Gastrocnemius medialis (tissue), 4 donors: ENCODE measurements at regions not wholly inside any gene's neighbourhood (a gene's known extent, or its start where the extent isn't known, plus 50 kb on each side); places are given as distances from the start of the nearest gene placed in this dataset.

Experiments
- ATAC-seq, 2 donors: fragments of 150-250 bp; one replicate each; pipeline ENCODE4 v1.9.1; 2016
- DNase-seq, 2 donors: peaks; one replicate each; pipeline ENCODE4 v3.0.0-alpha.2; 2019
- H3K27ac ChIP-seq, 4 donors: fragments of 200-600 bp; sonication (generic); 1 replicate in 1 of 4; 2 replicates in 3 of 4; pipeline ENCODE4 v1.5.1; 2016 to 2018; ENCODE audit warnings: mild to moderate bottlenecking in 2 of 4, moderate library complexity in 1 of 4
- H3K27me3 ChIP-seq, 3 donors: fragments of 200-600 bp; sonication (generic) in 2 of 3; 1 replicate in 1 of 3; 2 replicates in 2 of 3; pipeline versions ENCODE4 v1.5.1 to v1.6.0; 2016 to 2019; ENCODE audit warnings: mild to moderate bottlenecking in 1 of 3, moderate library complexity in 1 of 3
- H3K36me3 ChIP-seq, 2 donors: fragments of 200-600 bp; sonication (generic) in 1 of 2; one replicate each; pipeline ENCODE4 v1.5.1; 2017 to 2018
- H3K4me1 ChIP-seq, 2 donors: fragments of 200-600 bp; sonication (generic) in 1 of 2; one replicate each; pipeline ENCODE4 v1.5.1; 2016 to 2017; ENCODE audit warnings: mild to moderate bottlenecking in 2 of 2
- H3K4me3 ChIP-seq, 4 donors: fragments of 200-600 bp; sonication (generic) in 3 of 4; 1 replicate in 1 of 4; 2 replicates in 3 of 4; pipeline ENCODE4 v1.5.1; 2016 to 2019; ENCODE audit warnings: mild to moderate bottlenecking in 2 of 4
- H3K9me3 ChIP-seq, 3 donors: fragments of 200-600 bp; sonication (generic) in 2 of 3; 1 replicate in 1 of 3; 2 replicates in 2 of 3; pipeline ENCODE4 v1.5.1; 2016 to 2019
- POLR2A ChIP-seq, 2 donors: fragments of 450-650 bp; IDR thresholded peaks; one replicate each; pipeline ENCODE4 v1.6.1; 2017; ENCODE audit warnings: antibody characterized with exemption in 2 of 2, mild to moderate bottlenecking in 2 of 2, moderate library complexity in 2 of 2
- in situ Hi-C, 4 donors: fragments of 200-750 bp; cut with MboI; loops; one replicate each; pipeline versions ENCODE4 v1.15.0 to v1.8.0; 2017; ENCODE audit warnings: low sequenced_read_pairs in 4 of 4
- intact Hi-C: fragments of 100-400 bp; cut with DNase I; formaldehyde crosslinking; loops from one replicate; pipeline ENCODE4 v1.15.1; 2023; ENCODE audit warnings: low total_unique reads
- TF ChIP-seq, protein P1 (sequence below), 5 experiments: fragments of 450-650 bp in 3 of 5; fragments of 200-600 bp in 2 of 5; sonication (generic) in 2 of 5; IDR thresholded peaks in 4 of 5; conservative IDR thresholded peaks in 1 of 5; 1 replicate in 4 of 5; 2 replicates in 1 of 5; pipeline ENCODE4 v1.5.1; 2016 to 2019; ENCODE audit warnings: antibody characterized with exemption in 5 of 5, mild to moderate bottlenecking in 3 of 5, moderate library complexity in 3 of 5

DNA sequence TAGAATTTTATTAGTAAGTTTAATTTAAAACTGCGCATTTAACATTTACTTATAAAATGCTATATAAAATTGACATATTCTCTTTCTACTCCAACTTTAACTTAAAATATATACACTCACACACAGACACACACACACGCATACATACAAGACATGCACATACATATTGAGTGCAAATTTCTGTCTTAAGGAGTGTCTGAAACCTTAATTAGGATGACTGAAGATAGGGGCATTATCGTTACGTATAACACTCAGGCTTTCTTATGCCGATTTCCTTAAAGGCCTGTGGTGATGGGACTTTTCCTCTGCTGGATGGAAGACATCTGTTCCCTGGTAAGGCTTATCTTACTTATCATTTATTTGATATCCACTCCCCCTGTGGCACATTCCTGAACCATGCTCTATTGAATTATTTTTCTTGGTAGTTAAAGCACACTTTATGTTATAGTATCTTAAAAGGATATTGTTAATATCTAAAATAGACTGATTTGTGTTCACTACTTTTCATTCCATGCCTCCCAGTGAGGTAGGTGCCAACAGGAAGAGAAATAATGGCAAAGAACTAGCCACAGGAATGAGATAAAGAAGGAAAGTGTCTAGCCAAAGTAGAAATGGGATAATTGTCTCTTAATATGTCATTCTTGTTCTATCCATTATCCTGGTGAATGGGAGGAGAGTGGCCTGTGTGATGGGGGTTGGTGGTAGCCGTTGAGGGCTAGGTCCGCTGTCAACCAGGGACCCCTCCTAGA lies 92.9 kb upstream of the GPRIN3 start:
- intact Hi-C loops (no loop called here), in situ Hi-C loops (no loop called here)
- no peaks in the 10 kb centered on the region for H3K36me3 ChIP-seq
- no peaks in the 10 kb centered on the region for H3K9me3 ChIP-seq
- H3K27me3 ChIP-seq: no peaks in the 10 kb centered on the region
- TF ChIP-seq, protein P1, sequence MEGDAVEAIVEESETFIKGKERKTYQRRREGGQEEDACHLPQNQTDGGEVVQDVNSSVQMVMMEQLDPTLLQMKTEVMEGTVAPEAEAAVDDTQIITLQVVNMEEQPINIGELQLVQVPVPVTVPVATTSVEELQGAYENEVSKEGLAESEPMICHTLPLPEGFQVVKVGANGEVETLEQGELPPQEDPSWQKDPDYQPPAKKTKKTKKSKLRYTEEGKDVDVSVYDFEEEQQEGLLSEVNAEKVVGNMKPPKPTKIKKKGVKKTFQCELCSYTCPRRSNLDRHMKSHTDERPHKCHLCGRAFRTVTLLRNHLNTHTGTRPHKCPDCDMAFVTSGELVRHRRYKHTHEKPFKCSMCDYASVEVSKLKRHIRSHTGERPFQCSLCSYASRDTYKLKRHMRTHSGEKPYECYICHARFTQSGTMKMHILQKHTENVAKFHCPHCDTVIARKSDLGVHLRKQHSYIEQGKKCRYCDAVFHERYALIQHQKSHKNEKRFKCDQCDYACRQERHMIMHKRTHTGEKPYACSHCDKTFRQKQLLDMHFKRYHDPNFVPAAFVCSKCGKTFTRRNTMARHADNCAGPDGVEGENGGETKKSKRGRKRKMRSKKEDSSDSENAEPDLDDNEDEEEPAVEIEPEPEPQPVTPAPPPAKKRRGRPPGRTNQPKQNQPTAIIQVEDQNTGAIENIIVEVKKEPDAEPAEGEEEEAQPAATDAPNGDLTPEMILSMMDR (IDR thresholded peaks at IDR 0.05 in 4 of 5, conservative IDR thresholded peaks at IDR 0.05 in 1 of 5): no peak
- TF ChIP-seq POLR2A (IDR thresholded peaks at IDR 0.05): no peak
- no peaks in the 10 kb centered on the region for H3K4me1 ChIP-seq
- no peak for DNase-seq
- no peak overlapping the region for H3K27ac ChIP-seq
- no peak overlapping the region for H3K4me3 ChIP-seq
- ATAC-seq: no peak

- TF ChIP-seq, protein P1 (IDR thresholded peaks at IDR 0.05 in 4 of 5, conservative IDR thresholded peaks at IDR 0.05 in 1 of 5): no peak
- TF ChIP-seq POLR2A (IDR thresholded peaks at IDR 0.05): no peak
- no peaks in the 10 kb centered on the region for H3K4me1 ChIP-seq
- H3K9me3 ChIP-seq: no peaks in the 10 kb centered on the region
- in situ Hi-C loops (no loop called here), intact Hi-C loops (no loop called here)
- no peaks in the 10 kb centered on the region for H3K36me3 ChIP-seq
- no peak overlapping the region for H3K4me3 ChIP-seq
- no peak for DNase-seq
- no peak for ATAC-seq
- no peaks in the 10 kb centered on the region for H3K27me3 ChIP-seq
- H3K27ac ChIP-seq: no peak overlapping the region
Measured at GRCh38 chr4:89398644-89399043, 91.0 kb upstream of the GPRIN3 start.

- H3K4me1 ChIP-seq: no peaks in the 10 kb centered on the region
- ATAC-seq: no peak
- no peak overlapping the region for H3K27ac ChIP-seq
- no peaks in the 10 kb centered on the region for H3K27me3 ChIP-seq
- intact Hi-C loops: no loop called here
- no peaks in the 10 kb centered on the region for H3K9me3 ChIP-seq
- no peak overlapping the region for H3K4me3 ChIP-seq
- in situ Hi-C loops: no loop called here
- TF ChIP-seq POLR2A (IDR thresholded peaks at IDR 0.05): no peak
- TF ChIP-seq, protein P1 (IDR thresholded peaks at IDR 0.05 in 4 of 5, conservative IDR thresholded peaks at IDR 0.05 in 1 of 5): no peak
- no peaks in the 10 kb centered on the region for H3K36me3 ChIP-seq
- DNase-seq: no peak
Measured at GRCh38 chr4:89398146-89398545, 90.5 kb upstream of the GPRIN3 start.

DNA sequence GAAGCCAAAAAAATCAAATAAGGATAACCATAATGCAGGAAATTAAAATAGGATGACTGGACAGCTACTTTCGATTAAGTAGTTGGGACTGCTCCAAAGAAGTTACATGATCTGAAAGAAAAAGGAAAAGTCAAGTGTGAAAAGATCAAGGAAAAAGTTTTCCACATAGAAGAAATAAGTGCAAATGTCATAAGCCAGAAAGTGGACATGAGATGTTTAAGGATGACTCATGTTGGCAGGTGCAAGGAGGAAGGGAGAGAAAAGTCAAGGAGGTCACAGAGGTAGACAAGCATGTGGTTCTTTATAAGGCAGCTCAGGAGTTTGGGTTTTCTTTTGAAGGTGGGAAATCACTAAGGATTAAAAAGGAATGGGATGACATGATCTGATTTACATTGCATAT lies 89.8 kb upstream of the GPRIN3 start:
- TF ChIP-seq, protein P1 (IDR thresholded peaks at IDR 0.05 in 4 of 5, conservative IDR thresholded peaks at IDR 0.05 in 1 of 5): no peak
- TF ChIP-seq POLR2A (IDR thresholded peaks at IDR 0.05): no peak
- in situ Hi-C loops: no loop called here
- no peak for ATAC-seq

DNA sequence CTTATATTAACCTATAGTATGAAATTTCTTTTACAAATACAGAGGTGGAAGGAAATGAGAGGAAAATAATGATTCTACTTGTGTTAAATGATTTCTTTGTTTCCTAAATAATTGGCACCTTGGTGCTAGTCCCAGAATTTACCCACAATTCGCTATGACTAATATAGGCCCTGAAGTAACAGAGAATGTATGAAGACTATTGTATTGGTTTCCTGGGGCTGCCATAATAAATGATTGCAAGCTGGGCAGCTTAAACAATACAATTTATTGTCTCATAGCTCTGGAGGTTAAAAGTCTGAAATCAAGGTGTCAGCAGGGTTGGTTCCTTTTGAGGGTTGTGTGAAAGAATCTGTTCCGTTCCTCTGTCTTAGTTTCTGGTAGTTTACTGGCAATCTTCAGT lies 74.8 kb upstream of the GPRIN3 start:
- Histone ChIP-seq H3K27ac (no peak overlapping the region), H3K9me3 (no peaks in the 10 kb centered on the region), H3K4me1 (no peaks in the 10 kb centered on the region), H3K36me3 (no peaks in the 10 kb centered on the region), H3K4me3 (no peak overlapping the region), H3K27me3 (no peaks in the 10 kb centered on the region)
- in situ Hi-C loops (no loop called here), intact Hi-C loops (no loop called here)
- ATAC-seq (no peak), DNase-seq (no peak)
- no peak for TF ChIP-seq POLR2A (IDR thresholded peaks at IDR 0.05)
- TF ChIP-seq, protein P1 (IDR thresholded peaks at IDR 0.05 in 4 of 5, conservative IDR thresholded peaks at IDR 0.05 in 1 of 5): no peak

More for the DNA sequence above, 89.8 kb upstream of the GPRIN3 start:
- no peaks in the 10 kb centered on the region for H3K36me3 ChIP-seq
- H3K4me3 ChIP-seq: no peak overlapping the region
- H3K4me1 ChIP-seq: no peaks in the 10 kb centered on the region
- H3K27ac ChIP-seq: no peak overlapping the region
- no peak for DNase-seq
- no peaks in the 10 kb centered on the region for H3K27me3 ChIP-seq
- intact Hi-C loops: no loop called here
- H3K9me3 ChIP-seq: no peaks in the 10 kb centered on the region
